ENCODE measurements at regions not wholly inside any gene's neighbourhood (a gene's known extent, or its start where the extent isn't known, plus 50 kb on each side); places are given as distances from the start of the nearest gene placed in this dataset.
"Not testable (repeated sequence)": the region's sequence is repeated elsewhere in the genome, so short reads cannot be mapped to it uniquely, and the experiment has no call there.

DNA sequence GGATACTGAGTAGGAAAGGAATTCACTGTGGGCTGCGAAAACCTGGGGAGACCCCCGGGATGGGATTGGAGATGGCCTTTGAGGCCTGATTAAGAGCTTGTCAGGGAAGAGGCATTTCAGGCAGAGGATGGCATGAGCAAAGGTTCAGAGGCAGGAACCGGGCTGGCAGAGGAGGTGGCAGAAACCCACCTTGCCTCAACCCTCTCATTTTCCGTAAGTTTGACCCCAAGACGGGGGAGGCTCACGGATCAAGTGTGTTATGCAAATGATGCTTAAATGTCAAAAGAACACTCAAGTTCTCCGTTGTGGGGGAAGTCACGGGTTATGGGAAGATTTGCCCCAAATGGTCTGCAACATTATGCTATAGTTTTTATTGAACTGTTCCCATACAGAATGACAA, 88.3 kb downstream of the MYCN start:
- no peak overlapping the region for H3K4me3 ChIP-seq (ENCODE audit: low read depth, low read length)
- DNase-seq (ENCODE audit: low read depth) = no peak

DNA sequence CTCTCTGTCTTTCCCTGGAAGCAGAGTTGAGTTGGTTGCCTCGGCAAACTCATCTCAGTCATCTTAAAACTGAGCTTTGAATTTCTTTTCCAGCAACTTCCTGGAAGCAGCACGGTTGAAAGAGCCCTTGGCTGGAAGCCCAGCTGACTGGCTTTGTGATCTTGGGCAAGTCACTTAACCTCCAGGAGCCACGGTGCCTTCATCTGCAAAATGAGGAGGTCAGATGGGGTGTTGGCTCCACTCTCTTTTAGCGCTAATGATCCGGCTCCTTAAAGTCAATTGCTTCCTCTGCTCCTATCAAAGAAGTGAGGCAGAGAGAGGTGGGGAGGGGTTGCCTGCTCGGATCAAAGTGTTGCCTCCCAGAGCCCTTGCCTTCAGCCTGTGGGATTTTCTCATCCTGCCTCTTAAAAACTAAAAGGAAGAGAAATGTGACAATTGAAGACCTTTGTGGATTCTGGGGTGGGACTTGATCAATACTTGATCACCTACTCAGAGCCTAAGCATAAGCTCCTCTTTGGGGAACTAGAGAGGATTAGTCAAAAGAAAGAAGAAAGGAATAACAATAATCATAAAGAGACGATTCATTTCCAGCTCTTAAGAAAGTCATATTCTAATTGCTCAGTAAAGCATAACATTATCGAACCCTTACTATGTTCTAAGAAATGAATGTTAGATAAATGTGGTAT, 86.6 kb downstream of the MYCN start:
- TF ChIP-seq, protein P1, sequence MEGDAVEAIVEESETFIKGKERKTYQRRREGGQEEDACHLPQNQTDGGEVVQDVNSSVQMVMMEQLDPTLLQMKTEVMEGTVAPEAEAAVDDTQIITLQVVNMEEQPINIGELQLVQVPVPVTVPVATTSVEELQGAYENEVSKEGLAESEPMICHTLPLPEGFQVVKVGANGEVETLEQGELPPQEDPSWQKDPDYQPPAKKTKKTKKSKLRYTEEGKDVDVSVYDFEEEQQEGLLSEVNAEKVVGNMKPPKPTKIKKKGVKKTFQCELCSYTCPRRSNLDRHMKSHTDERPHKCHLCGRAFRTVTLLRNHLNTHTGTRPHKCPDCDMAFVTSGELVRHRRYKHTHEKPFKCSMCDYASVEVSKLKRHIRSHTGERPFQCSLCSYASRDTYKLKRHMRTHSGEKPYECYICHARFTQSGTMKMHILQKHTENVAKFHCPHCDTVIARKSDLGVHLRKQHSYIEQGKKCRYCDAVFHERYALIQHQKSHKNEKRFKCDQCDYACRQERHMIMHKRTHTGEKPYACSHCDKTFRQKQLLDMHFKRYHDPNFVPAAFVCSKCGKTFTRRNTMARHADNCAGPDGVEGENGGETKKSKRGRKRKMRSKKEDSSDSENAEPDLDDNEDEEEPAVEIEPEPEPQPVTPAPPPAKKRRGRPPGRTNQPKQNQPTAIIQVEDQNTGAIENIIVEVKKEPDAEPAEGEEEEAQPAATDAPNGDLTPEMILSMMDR (IDR thresholded peaks at IDR 0.05; ENCODE audit: insufficient read depth, low read depth, low read length) = no peak
- DNase-seq (ENCODE audit: low read depth) = no peak
- H3K4me3 ChIP-seq (ENCODE audit: low read depth, low read length) = no peak overlapping the region

More for the DNA sequence above, 88.3 kb downstream of the MYCN start:
- TF ChIP-seq, protein P1 (IDR thresholded peaks at IDR 0.05; ENCODE audit: insufficient read depth, low read depth, low read length) = no peak

DNA sequence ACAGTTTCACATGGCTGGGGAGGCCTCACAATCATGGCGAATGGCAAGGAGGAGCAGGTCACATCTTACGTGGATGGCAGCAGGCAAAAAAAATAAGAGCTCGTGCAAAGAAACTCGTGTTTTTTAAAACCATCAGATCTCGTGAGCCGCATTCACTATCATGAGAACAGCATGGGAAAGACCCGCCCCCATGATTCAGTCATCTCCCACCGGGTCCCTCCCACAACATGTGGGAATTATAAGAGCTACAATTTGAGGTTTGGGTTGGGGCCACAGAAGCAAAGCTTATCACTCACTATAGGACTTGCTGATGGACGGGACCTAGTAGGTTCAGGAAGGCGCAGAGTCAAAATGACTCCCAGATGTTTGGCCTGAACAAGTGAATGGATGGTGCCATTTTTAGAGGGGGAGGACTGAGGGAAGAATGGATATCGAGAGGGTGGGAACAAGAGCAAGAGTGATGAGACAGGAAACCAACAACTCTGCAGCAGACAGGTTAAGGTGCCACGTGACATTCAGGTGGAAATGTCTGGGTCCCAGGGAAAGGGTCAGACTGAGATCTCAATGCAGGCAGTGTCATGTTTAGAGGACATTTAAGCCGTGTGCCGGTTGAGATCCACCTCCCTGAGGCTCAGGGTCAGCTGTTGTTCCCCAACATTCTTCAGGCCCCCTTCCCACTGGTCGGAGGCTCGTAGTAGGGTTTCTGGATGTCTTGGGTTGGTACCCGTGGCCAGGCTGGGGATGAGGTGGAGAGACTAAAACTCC, 85.7 kb downstream of the MYCN start:
- no peak for DNase-seq (ENCODE audit: low read depth)
- TF ChIP-seq, protein P1 (IDR thresholded peaks at IDR 0.05; ENCODE audit: insufficient read depth, low read depth, low read length) = no peak
- no peak overlapping the region for H3K4me3 ChIP-seq (ENCODE audit: low read depth, low read length)

DNA sequence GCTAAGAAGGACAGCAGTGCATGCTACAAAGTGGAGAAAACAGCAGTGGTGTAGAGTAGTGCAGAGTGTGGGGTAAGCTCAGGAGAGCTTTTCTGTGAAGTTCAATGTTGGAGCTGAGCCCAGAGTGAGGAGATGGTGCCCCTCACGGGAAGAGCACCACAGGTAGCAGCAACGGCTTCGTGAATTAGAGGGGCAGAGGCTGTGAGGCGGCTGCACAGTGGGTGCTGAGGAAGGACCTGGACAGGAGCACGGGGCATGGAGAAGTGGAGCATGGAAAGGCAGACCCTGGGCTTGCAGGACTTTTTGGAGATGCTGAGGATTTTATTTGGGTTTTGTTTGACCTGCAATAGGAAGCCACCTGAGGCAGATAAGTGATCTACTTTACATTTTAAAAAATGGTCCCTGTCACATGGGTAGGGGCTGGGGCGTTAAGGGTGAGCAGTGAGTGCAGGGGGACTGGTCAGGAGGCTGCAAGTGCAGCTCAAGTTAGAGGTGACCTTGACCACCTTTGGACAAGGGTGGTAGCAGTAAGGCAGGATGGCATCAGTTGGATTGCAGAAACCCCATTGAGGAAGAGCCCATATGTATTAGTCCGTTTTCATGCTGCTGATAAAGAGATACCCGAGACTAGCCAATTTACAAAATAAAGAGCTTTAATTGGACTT, 85.0 kb downstream of the MYCN start:
- no peak overlapping the region for H3K4me3 ChIP-seq (ENCODE audit: low read depth, low read length)
- DNase-seq (ENCODE audit: low read depth) = no peak
- TF ChIP-seq, protein P1 (IDR thresholded peaks at IDR 0.05; ENCODE audit: insufficient read depth, low read depth, low read length) = no peak

DNA sequence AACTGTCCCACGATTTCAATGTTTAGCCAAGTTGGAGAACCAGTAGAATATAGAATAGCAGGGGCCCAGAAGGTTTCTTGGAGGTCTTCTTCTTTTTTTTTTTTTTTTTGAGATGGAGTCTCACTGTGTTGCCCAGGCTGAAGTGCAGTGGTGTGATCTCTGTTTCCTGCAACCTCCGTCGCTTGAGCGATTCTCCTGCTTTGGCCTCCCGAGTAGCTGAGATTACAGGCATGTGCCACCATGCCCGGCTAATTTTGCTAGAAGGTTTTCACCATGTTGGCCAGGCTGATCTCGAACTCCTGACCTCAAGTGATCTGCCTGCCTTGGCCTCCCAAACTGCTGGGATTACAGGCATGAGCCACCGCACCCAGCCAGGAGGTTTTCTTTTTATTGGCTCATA, 84.3 kb downstream of the MYCN start:
- not testable (repeated sequence) for DNase-seq (ENCODE audit: low read depth); H3K4me3 ChIP-seq (ENCODE audit: low read depth, low read length)

DNA sequence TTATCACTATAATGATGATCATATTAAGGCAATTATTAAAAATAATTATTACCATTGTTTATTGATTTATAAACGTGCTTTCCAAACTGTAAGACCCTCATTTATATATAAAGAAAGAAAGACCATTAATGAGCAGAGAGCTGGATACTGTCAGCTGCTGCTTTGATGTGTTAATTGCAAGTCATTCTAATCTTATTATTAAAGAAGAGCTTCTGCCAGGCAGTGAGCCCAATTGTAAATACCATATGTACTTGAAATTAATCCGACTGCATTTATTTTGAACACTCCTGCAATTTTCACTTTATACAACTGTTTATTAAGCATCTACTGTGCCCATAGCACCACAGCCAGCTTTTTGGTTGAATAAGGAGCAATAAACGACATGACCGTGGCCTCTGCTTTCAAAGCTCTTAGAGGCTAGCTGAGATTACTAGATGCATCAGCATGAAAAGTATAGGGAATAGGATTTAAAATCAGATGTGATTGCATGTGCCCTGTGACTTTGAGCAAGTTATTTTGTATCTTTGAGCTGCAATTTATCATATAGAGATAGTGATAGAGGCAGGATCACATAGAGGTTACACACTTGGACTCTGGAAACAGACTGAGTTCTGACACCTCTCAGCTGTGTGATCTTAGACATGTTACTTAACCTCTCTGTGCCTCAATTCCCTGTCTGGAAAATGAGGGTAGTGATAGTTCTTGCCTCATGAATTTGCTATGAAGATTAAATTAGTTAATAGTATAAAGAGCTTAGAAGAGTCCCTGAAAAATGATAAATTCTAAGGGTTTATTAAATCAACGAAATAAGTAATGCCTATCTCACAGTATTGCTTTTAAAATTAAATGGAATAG, 83.4 kb downstream of the MYCN start:
- TF ChIP-seq, protein P1 (IDR thresholded peaks at IDR 0.05; ENCODE audit: insufficient read depth, low read depth, low read length) = no peak
- H3K4me3 ChIP-seq (ENCODE audit: low read depth, low read length) = no peak overlapping the region
- no peak for DNase-seq (ENCODE audit: low read depth)
